ENCODE measurements at regions not wholly inside any gene's neighbourhood (a gene's known extent, or its start where the extent isn't known, plus 50 kb on each side); places are given as distances from the start of the nearest gene placed in this dataset.

DNA sequence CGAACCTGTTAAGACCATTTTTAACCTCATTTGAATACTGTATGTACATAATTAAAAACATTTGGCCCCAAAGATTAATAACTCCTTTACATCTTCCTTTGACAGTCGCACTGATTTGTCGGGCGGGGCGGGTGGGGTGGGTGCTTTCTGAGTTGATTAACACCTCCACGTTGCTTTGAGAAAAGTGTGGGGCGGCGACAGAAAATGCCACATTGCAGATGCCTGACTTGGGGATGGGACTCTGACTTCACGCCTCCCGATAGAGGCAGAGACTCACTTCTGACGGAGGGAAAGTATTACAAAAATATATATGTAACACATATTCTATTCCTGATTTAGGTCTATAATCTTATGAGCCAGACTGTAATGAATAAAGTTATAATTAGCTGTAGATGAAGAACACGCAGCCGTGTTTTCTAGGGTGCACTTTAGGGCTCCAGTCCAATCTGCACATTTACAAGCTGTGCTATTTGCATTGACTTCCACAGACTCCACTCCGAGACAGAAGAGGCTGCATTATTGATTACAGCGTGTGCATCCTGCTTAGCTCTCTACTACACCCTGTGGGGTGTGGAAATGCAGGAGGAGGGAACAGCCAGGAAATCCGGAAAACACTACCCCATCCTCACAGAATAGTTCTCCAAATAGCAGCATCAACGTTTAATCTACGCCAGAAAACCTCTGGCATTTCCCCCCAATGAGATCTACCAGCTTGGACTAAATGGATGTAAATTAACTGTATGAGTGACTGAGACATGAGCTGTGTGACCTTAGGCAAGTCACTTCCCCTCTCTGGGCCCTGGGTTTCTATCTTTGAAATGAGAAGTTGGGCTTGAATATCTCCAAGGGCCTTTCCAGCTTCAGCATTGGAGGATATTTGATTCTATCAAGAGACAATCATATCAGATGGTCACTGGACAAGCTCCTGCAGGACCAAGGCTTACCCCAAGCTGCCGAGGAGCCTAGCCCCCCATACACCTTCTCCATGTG, 308.0 kb downstream of the RRAGC start:
- Histone ChIP-seq H4K8ac (ENCODE audit: low read depth, low read length) (no peak overlapping the region), H2BK15ac (replicated peaks; ENCODE audit: low read depth) (no peak overlapping the region), H3K79me2 (ENCODE audit: control insufficient read depth, insufficient read depth, low read length) (no peaks in the 10 kb centered on the region), H3K4me2 (ENCODE audit: low read length) (no peak overlapping the region), H3K4ac (ENCODE audit: low read depth, low read length) (no peak overlapping the region), H3K36me3 (ENCODE audit: control insufficient read depth, insufficient read depth, low read length) (no peaks in the 10 kb centered on the region), H3K9ac (ENCODE audit: low read length) (no peak overlapping the region), H3K27ac (ENCODE audit: low read depth, low read length) (no peak overlapping the region), H3K18ac (ENCODE audit: low read length) (no peak overlapping the region), H2BK120ac (ENCODE audit: low read depth, low read length) (no peak overlapping the region), H3K79me1 (ENCODE audit: low read length) (no peaks in the 10 kb centered on the region), H3K4me3 (ENCODE audit: low read length) (no peak overlapping the region), H3K27me3 (ENCODE audit: insufficient read depth, low read length, poor library complexity) (no peaks in the 10 kb centered on the region), H2BK5ac (ENCODE audit: low read length) (no peak overlapping the region), H4K5ac (ENCODE audit: low read length) (no peak overlapping the region), H3K4me1 (ENCODE audit: control insufficient read depth, low read depth, low read length) (no peaks in the 10 kb centered on the region), H2AK5ac (ENCODE audit: low read length) (no peak overlapping the region), H3K23ac (ENCODE audit: low read length) (no peak overlapping the region), H3K56ac (ENCODE audit: low read length) (no peak overlapping the region)
- WGBS (ENCODE audit: extremely low coverage, insufficient coverage, low lambda C conversion rate), result no CpG with 5 or more reads among the region's 19 CpGs
- no peak for DNase-seq

DNA sequence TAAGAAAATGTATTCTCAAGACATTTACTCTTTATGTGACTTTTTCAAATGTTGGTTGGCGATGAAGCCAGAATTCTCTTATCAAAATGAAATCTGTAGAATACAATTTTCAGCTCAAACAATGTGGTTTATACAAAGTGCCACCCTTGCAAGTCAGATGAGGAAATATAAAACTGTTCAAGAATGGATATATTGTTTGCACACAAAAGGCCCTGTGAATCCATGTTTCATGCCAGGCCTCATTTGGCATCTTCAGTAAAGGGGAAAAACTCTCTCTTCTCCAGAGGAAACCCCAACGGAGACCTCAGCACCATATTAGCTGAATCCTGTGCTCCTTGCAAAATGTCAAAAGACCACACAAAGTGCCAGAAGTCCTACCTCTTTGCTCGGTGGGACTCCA, 310.4 kb downstream of the RRAGC start:
- WGBS (ENCODE audit: extremely low coverage, insufficient coverage, low lambda C conversion rate), result no CpG with 5 or more reads among the region's 3 CpGs
- no peaks in the 10 kb centered on the region for H3K27me3 ChIP-seq (ENCODE audit: insufficient read depth, low read length, poor library complexity)

DNA sequence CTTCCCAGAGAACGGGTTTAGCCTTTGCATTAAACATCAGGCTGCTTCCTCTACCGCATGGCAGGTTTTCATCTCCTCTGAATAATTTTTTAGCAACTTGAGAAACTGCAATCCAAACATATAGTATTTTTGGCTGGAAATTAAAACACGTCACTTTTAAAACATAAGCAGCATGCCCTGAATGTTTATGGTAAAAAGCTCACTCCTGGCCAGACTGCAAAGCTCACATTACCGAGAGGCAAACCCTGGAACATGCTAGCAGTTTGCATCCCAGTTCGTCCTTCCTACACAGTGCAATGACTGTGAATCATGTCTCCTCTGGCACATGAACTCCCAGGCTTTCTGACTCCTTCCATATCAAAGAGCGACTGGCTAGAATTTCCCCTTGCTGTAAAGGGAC, 312.3 kb downstream of the RRAGC start:
- H3K9ac ChIP-seq (ENCODE audit: low read length), result no peak overlapping the region
- no peak overlapping the region for H2BK15ac ChIP-seq (replicated peaks; ENCODE audit: low read depth)
- WGBS (ENCODE audit: extremely low coverage, insufficient coverage, low lambda C conversion rate), result no CpG with 5 or more reads among the region's 6 CpGs
- H2AK5ac ChIP-seq (ENCODE audit: low read length), result no peak overlapping the region
- no peak overlapping the region for H3K56ac ChIP-seq (ENCODE audit: low read length)
- no peak overlapping the region for H2BK5ac ChIP-seq (ENCODE audit: low read length)
- H4K8ac ChIP-seq (ENCODE audit: low read depth, low read length), result no peak overlapping the region
- no peak overlapping the region for H3K4me3 ChIP-seq (ENCODE audit: low read length)
- H2BK120ac ChIP-seq (ENCODE audit: low read depth, low read length), result no peak overlapping the region
- H3K79me1 ChIP-seq (ENCODE audit: low read length), result no peaks in the 10 kb centered on the region
- H3K4ac ChIP-seq (ENCODE audit: low read depth, low read length), result no peak overlapping the region
- H4K5ac ChIP-seq (ENCODE audit: low read length), result no peak overlapping the region
- H3K4me1 ChIP-seq (ENCODE audit: control insufficient read depth, low read depth, low read length), result no peaks in the 10 kb centered on the region
- no peaks in the 10 kb centered on the region for H3K36me3 ChIP-seq (ENCODE audit: control insufficient read depth, insufficient read depth, low read length)
- no peak for DNase-seq
- no peak overlapping the region for H3K4me2 ChIP-seq (ENCODE audit: low read length)
- no peaks in the 10 kb centered on the region for H3K27me3 ChIP-seq (ENCODE audit: insufficient read depth, low read length, poor library complexity)
- H3K27ac ChIP-seq (ENCODE audit: low read depth, low read length), result no peak overlapping the region
- no peaks in the 10 kb centered on the region for H3K79me2 ChIP-seq (ENCODE audit: control insufficient read depth, insufficient read depth, low read length)
- H3K23ac ChIP-seq (ENCODE audit: low read length), result no peak overlapping the region
- no peak overlapping the region for H3K18ac ChIP-seq (ENCODE audit: low read length)

More for the DNA sequence above, 310.4 kb downstream of the RRAGC start:
- Histone ChIP-seq H4K8ac (ENCODE audit: low read depth, low read length) (no peak overlapping the region), H3K79me2 (ENCODE audit: control insufficient read depth, insufficient read depth, low read length) (no peaks in the 10 kb centered on the region), H2BK120ac (ENCODE audit: low read depth, low read length) (no peak overlapping the region), H2BK15ac (replicated peaks; ENCODE audit: low read depth) (no peak overlapping the region), H3K4me2 (ENCODE audit: low read length) (no peak overlapping the region), H3K4me1 (ENCODE audit: control insufficient read depth, low read depth, low read length) (no peaks in the 10 kb centered on the region), H3K56ac (ENCODE audit: low read length) (no peak overlapping the region), H3K4me3 (ENCODE audit: low read length) (no peak overlapping the region), H3K4ac (ENCODE audit: low read depth, low read length) (no peak overlapping the region), H3K79me1 (ENCODE audit: low read length) (no peaks in the 10 kb centered on the region), H3K18ac (ENCODE audit: low read length) (no peak overlapping the region), H2BK5ac (ENCODE audit: low read length) (no peak overlapping the region), H3K9ac (ENCODE audit: low read length) (no peak overlapping the region), H3K27ac (ENCODE audit: low read depth, low read length) (no peak overlapping the region), H3K23ac (ENCODE audit: low read length) (no peak overlapping the region), H2AK5ac (ENCODE audit: low read length) (no peak overlapping the region), H4K5ac (ENCODE audit: low read length) (no peak overlapping the region), H3K36me3 (ENCODE audit: control insufficient read depth, insufficient read depth, low read length) (no peaks in the 10 kb centered on the region)
- no peak for DNase-seq

DNA sequence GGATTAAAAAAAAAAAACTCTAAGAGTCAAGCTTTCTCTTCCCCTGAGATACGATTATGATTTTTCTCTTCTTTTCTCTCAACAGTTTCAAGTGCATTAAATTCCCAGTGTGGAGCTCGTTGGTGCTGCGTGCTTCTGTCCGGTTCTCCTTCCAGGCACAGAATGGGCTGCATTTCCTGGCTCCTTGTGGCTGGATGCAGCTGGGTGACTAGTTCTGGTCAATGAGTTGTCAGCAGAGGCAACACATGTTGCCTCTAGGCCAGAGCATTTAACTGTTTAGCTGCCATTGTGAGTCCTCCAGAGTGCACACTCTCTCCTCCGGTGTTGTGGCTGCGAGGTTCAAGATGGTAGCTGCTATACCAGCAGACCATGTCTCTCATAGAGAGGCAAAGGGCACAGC, 312.9 kb downstream of the RRAGC start:
- Histone ChIP-seq H3K23ac (ENCODE audit: low read length) (no peak overlapping the region), H3K4me2 (ENCODE audit: low read length) (no peak overlapping the region), H2BK15ac (replicated peaks; ENCODE audit: low read depth) (no peak overlapping the region), H3K79me2 (ENCODE audit: control insufficient read depth, insufficient read depth, low read length) (no peaks in the 10 kb centered on the region), H3K4ac (ENCODE audit: low read depth, low read length) (no peak overlapping the region), H2AK5ac (ENCODE audit: low read length) (no peak overlapping the region), H3K79me1 (ENCODE audit: low read length) (no peaks in the 10 kb centered on the region), H4K8ac (ENCODE audit: low read depth, low read length) (no peak overlapping the region), H3K56ac (ENCODE audit: low read length) (no peak overlapping the region), H2BK5ac (ENCODE audit: low read length) (no peak overlapping the region), H4K5ac (ENCODE audit: low read length) (no peak overlapping the region), H3K4me3 (ENCODE audit: low read length) (no peak overlapping the region), H2BK120ac (ENCODE audit: low read depth, low read length) (no peak overlapping the region), H3K4me1 (ENCODE audit: control insufficient read depth, low read depth, low read length) (no peaks in the 10 kb centered on the region), H3K27me3 (ENCODE audit: insufficient read depth, low read length, poor library complexity) (no peaks in the 10 kb centered on the region), H3K18ac (ENCODE audit: low read length) (no peak overlapping the region), H3K9ac (ENCODE audit: low read length) (no peak overlapping the region), H3K27ac (ENCODE audit: low read depth, low read length) (no peak overlapping the region), H3K36me3 (ENCODE audit: control insufficient read depth, insufficient read depth, low read length) (no peaks in the 10 kb centered on the region)
- no CpG with 5 or more reads among the region's 6 CpGs for WGBS (ENCODE audit: extremely low coverage, insufficient coverage, low lambda C conversion rate)
- no peak for DNase-seq

DNA sequence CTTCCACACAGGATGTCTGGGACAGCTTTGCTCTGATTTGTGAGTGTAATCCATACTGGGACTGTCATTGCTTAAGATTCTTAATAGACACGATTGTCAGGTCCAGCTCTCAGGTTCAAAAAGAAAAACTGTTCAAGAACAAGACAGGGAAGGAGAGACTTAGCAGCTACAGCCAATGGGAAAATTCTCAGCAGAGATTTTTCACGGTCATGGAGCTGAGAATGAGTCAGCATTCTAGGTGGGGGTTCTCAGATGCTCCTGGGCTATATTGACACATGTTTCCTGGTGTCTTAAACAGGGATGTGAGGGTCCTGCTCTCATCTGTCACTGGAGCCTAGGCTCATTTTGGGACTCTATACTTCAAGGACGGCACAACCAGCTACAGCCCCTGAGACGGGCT, 318.3 kb downstream of the RRAGC start:
- no peaks in the 10 kb centered on the region for H3K27me3 ChIP-seq (ENCODE audit: insufficient read depth, low read length, poor library complexity)
- no CpG with 5 or more reads among the region's 4 CpGs for WGBS (ENCODE audit: extremely low coverage, insufficient coverage, low lambda C conversion rate)
- no peak overlapping the region for H2BK120ac ChIP-seq (ENCODE audit: low read depth, low read length)
- no peaks in the 10 kb centered on the region for H3K4me1 ChIP-seq (ENCODE audit: control insufficient read depth, low read depth, low read length)
- H3K36me3 ChIP-seq (ENCODE audit: control insufficient read depth, insufficient read depth, low read length), result no peaks in the 10 kb centered on the region
- peak; percentile 39 for DNase-seq
- no peak overlapping the region for H2BK15ac ChIP-seq (replicated peaks; ENCODE audit: low read depth)
- H2AK5ac ChIP-seq (ENCODE audit: low read length), result no peak overlapping the region
- no peak overlapping the region for H3K4me3 ChIP-seq (ENCODE audit: low read length)
- H3K9ac ChIP-seq (ENCODE audit: low read length), result no peak overlapping the region
- no peaks in the 10 kb centered on the region for H3K79me2 ChIP-seq (ENCODE audit: control insufficient read depth, insufficient read depth, low read length)
- H3K79me1 ChIP-seq (ENCODE audit: low read length), result no peaks in the 10 kb centered on the region
- no peak overlapping the region for H3K27ac ChIP-seq (ENCODE audit: low read depth, low read length)
- H4K8ac ChIP-seq (ENCODE audit: low read depth, low read length), result no peak overlapping the region
- H3K18ac ChIP-seq (ENCODE audit: low read length), result peak overlapping the region; percentile 13
- H3K4me2 ChIP-seq (ENCODE audit: low read length), result no peak overlapping the region
- H4K5ac ChIP-seq (ENCODE audit: low read length), result no peak overlapping the region
- no peak overlapping the region for H3K4ac ChIP-seq (ENCODE audit: low read depth, low read length)
- no peak overlapping the region for H3K23ac ChIP-seq (ENCODE audit: low read length)
- H2BK5ac ChIP-seq (ENCODE audit: low read length), result no peak overlapping the region
- H3K56ac ChIP-seq (ENCODE audit: low read length), result no peak overlapping the region
